UCSD-AML1 (cell line): ENCODE measurements at regions not wholly inside any gene's neighbourhood (a gene's known extent, or its start where the extent isn't known, plus 50 kb on each side); places are given as distances from the start of the nearest gene placed in this dataset.
"Not testable (repeated sequence)": the region's sequence is repeated elsewhere in the genome, so short reads cannot be mapped to it uniquely, and the experiment has no call there.

Experiments used
- DNase-seq: peaks from one replicate; lab custom pipeline; 2025; ENCODE audit not compliant: unreplicated experiment; lab: John Stamatoyannopoulos, UW

DNA sequence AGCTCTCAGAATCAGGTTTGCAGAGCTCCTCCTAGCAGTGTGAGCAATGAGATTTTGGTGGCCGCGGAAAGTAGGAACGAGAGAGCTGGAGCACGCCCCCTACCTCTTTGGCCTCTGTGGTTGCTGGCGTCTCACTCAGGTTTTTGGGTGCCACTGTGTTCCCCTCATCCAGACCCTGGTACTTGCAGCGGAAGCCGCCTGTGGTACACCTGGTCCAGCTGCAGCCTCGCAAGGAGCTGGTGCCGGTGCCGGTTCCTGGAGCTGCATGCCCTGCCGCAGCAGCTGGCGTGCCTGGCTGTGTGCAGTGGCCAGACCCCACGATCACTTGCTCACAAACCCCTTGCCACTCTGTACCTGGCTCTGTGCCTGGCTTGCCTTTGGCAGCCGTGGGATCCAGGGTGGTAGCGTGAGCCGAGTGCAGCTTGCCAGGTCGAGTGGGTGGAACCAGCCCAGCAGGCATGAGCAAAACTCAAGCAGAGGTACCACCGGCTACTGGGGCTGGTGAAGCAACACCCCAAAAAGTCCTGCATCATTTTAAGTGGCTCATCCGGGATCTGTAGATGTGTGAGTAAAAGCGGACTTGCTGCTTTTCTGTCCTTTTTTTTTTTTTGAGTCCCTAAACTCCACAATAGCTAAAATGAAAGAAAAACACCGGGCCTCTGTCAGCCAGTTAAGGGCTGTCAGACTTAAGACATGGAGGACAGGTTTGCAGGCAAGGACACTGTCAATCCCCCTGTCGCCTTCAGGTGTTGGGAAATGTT is 844.9 kb downstream of the KCNT2 start:
- DNase-seq, result peak; percentile 7

DNA sequence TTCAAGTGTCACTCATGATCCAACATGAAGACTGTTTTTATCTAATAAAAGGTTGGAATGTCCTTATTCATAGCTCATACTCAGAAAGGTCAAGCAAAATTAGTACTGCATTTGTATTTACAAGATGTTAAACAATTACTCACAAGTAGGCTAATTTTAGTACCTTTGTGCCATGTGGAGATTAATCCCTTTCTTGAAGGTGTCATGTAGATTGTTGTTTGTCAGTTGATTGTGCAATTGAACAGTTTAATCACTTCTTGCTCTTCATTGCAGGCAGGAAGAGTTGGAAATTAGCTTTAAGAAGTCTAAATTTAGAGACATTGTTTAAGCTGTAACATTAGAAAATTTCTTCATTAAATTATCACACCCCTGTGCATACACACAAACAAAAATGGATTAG is 847.1 kb downstream of the KCNT2 start:
- DNase-seq, result no peak

DNA sequence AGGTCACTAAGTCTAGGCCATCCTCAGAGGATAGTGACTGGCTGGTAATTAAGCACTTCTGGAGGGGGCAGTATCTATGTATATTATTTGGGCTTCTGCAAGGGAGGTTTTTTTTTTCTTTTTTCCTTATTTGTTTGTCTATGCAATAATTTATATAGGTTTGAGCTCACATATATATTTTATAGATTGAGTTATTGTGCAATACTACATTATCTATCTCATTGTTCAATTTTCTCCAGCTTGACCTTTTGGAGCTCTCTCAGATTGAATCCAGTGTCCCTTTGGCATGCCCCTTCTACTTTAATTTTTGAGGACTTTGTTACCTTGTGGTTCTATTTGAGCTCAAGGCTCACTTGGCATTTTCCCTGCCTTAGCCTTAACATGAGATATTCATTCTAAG is 852.1 kb downstream of the KCNT2 start:
- DNase-seq, result no peak

GRCh38 chr1:195754874-195755273 is 853.4 kb downstream of the KCNT2 start:
- DNase-seq, result no peak

GRCh38 chr1:195754303-195754702 is 853.9 kb downstream of the KCNT2 start:
- no peak for DNase-seq

- no peak for DNase-seq
Observed at GRCh38 chr1:195748969-195749368, 859.3 kb downstream of the KCNT2 start.

DNA sequence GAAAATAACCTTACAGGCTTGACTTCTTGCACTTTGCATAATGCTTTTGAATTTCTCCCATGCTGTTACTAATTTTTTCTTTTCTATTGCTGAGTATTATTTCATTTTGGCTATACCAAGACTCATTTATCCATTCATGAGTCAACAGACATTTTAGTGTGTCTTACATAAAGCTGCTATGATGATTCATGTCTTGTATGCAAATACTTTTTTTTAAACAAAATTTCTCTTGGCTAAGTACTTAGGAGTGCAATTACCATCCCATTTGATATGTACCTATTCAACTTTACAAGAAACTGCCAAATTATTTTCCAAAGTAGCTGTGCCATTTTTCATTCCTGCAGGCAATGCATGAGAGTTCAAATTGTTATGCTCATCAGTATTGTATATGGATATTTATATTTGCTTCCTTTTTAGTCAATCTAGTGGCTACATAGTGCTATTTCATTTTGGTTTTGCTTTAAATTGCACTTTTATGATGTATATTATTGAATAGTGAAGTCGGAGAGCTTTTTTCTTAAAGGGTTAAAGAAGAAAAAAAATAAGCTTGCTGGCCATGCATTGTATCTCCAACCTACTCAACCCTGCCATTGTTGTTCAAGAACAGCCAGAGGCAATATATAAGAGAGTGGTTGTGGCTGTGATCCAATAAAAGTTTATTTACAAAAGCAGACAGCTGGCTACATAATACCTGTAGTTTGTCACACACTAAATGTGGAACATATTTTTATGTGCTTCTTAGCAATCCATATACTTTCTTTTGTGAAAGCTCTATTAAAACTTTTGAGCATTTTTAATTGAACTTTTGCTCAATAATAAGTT is 862.8 kb downstream of the KCNT2 start:
- DNase-seq, result no peak

DNA sequence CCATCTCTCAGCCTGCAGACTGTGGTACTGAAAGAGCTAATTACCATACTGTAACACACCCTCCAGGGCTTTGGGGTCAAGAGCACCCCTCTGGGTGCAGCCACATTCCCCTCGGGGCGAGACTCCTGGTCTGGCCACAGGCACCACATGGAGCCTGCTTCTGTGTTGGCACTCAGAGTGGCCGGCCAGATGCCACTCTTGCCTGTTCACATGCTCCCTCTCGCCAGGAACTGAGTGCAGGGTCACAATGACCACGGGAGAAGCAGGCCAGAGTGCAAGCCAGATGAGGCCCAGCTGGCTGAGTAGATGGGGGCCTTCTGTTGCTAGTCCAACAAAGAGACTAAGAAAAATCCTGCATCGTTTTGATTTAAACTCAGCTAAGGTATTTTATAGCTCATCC is 864.0 kb downstream of the KCNT2 start:
- DNase-seq, result peak; percentile 3

GRCh38 chr1:195740862-195741261 is 867.4 kb downstream of the KCNT2 start:
- no peak for DNase-seq

GRCh38 chr1:195738966-195739650 is 869.1 kb downstream of the KCNT2 start:
- no peak for DNase-seq

GRCh38 chr1:195735140-195735539 is 873.1 kb downstream of the KCNT2 start:
- DNase-seq, result no peak

GRCh38 chr1:195733826-195734225 is 874.4 kb downstream of the KCNT2 start:
- DNase-seq, result no peak

DNA sequence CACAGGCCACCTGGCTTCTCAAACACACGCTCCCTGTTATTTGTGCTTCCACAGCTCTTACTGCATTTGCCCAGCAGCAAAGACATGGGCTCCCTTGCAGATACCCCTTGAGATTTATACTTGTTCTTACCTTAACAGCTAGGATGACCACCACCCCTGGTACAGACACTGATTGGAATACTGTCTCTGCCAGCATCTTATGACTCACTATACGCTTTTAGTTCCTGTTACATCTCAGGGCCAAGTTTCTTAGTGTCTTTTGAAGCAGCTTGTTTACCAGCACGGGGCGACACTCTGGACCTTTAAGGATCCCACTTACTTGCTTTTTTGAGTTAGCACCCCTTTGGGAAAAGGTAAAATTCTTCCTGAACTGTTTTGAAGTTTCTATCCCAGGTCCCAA is 874.8 kb downstream of the KCNT2 start:
- no peak for DNase-seq

- no peak for DNase-seq
Observed at GRCh38 chr1:195731385-195731784, 876.9 kb downstream of the KCNT2 start.

- DNase-seq, result no peak
Observed at GRCh38 chr1:195723796-195724194, 884.4 kb downstream of the KCNT2 start.

DNA sequence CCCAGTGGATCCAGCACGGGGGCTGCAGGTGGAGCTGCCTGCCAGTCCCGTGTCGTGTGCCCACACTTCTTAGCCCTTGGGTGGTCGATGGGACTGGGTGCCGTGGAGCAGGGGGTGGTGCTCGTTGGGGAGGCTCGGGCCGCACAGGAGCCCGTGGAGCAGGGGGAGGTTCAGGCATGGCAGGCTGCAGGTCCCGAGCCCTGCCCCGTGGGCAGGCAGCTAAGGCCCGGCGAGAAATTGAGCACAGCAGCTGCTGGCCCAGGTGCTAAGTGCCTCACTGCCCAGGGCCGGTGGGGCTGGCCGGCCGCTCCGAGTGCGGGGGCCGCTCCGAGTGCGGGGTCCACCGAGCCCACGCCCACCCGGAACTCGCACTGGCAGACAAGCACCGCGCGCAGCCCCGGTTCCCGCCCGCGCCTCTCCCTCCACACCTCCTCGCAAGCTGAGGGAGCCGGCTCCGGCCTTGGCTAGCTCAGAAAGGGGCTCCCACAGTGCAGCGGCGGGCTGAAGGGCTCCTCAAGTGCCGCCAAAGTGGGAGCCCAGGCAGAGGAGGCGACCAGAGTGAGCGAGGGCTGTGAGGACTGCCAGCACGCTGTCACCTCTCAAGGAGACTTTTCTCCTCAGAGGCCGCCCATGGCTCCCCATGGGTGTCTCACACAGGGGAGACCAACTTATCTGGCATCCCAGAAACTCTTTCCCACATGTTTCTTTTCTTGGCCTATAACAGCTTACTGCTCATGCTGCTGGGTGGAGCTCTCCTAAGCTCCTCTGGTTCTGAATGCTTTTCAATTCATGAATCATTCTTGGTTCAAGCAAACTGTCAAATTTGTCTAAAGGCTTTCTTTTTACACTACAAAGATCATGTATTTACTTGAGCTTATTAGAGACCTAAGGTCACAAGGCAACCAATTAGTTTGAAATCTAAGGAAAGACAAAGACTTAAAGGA is 885.1 kb downstream of the KCNT2 start:
- not testable (repeated sequence) for DNase-seq

DNA sequence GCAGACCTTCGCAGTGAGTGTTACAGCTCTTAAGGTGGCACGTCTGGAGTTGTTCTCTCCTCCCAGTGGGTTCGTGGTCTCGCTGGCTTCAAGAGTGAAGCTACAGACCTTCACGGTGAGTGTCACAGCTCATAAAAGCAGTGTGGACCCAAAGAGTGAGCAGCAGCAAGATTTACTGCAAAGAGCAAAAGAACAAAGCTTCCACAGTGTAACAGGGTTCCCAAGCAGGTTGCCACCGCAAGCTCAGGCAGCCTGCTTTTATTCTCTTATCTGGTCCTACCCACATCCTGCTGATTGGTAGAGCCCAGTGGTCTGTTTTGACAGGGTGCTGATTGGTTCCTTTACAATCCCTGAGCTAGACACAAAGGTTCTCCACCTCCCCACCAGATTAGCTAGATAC is 886.1 kb downstream of the KCNT2 start:
- not testable (repeated sequence) for DNase-seq

GRCh38 chr1:195721210-195721971 is 886.8 kb downstream of the KCNT2 start:
- no peak for DNase-seq

GRCh38 chr1:195717651-195718050 is 890.6 kb downstream of the KCNT2 start:
- DNase-seq, result no peak

DNA sequence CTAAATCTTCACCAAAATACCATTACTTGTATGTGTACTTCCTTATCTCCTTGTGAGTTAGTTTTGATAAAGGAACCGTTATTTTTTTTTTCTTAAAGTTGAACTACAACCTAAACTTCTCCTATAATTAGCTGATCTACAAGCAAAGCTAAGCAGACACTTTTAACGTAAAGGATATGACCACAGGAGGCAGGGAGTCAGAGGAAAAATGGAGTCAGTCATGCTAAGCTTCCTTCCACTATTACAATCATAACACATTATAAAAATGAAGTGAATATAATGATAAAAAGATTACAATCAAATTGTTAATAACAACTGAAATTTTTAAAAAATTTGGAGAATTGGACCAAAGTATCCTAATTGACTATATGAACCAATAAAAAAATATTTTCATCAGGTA is 892.6 kb downstream of the KCNT2 start:
- no peak for DNase-seq
